ENCODE measurements at regions not wholly inside any gene's neighbourhood (a gene's known extent, or its start where the extent isn't known, plus 50 kb on each side); places are given as distances from the start of the nearest gene placed in this dataset.
"Not testable (repeated sequence)": the region's sequence is repeated elsewhere in the genome, so short reads cannot be mapped to it uniquely, and the experiment has no call there.

- no peaks in the 10 kb centered on the region for H3K4me1 ChIP-seq (ENCODE audit: control insufficient read depth, insufficient read depth, low read length)
- H2AK9ac ChIP-seq (replicated peaks; ENCODE audit: low read depth, low read length, poor library complexity): no peak overlapping the region
- H4K91ac ChIP-seq (ENCODE audit: insufficient read depth, low read depth, low read length): no peak overlapping the region
- no peak overlapping the region for H3K23ac ChIP-seq (ENCODE audit: low read depth, low read length)
- dilution Hi-C loops (cut with HindIII; ENCODE audit: low sequenced_read_pairs, unreplicated experiment): no loop called here
- TF ChIP-seq RCOR1 (IDR thresholded peaks at IDR 0.05; ENCODE audit: insufficient replicate concordance, low read length) (no peak), CEBPB (IDR thresholded peaks at IDR 0.05; ENCODE audit: low read depth, low read length) (no peak)
- TF ChIP-seq, protein P1, sequence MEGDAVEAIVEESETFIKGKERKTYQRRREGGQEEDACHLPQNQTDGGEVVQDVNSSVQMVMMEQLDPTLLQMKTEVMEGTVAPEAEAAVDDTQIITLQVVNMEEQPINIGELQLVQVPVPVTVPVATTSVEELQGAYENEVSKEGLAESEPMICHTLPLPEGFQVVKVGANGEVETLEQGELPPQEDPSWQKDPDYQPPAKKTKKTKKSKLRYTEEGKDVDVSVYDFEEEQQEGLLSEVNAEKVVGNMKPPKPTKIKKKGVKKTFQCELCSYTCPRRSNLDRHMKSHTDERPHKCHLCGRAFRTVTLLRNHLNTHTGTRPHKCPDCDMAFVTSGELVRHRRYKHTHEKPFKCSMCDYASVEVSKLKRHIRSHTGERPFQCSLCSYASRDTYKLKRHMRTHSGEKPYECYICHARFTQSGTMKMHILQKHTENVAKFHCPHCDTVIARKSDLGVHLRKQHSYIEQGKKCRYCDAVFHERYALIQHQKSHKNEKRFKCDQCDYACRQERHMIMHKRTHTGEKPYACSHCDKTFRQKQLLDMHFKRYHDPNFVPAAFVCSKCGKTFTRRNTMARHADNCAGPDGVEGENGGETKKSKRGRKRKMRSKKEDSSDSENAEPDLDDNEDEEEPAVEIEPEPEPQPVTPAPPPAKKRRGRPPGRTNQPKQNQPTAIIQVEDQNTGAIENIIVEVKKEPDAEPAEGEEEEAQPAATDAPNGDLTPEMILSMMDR (conservative IDR thresholded peaks at IDR 0.05; ENCODE audit: low read depth, low read length): no peak
- TF ChIP-seq, protein P2, sequence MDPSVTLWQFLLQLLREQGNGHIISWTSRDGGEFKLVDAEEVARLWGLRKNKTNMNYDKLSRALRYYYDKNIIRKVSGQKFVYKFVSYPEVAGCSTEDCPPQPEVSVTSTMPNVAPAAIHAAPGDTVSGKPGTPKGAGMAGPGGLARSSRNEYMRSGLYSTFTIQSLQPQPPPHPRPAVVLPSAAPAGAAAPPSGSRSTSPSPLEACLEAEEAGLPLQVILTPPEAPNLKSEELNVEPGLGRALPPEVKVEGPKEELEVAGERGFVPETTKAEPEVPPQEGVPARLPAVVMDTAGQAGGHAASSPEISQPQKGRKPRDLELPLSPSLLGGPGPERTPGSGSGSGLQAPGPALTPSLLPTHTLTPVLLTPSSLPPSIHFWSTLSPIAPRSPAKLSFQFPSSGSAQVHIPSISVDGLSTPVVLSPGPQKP (IDR thresholded peaks at IDR 0.05; ENCODE audit: borderline replicate concordance, low read depth, low read length): no peak
- no peaks in the 10 kb centered on the region; the same call in 1 of the 2 replicates for H3K27me3 ChIP-seq (ENCODE audit: control insufficient read depth, insufficient read depth, low read length)
- H3K56ac ChIP-seq (ENCODE audit: extremely low read depth, insufficient read depth, low read length): no peak overlapping the region
- H3K4ac ChIP-seq (ENCODE audit: low read depth, low read length): no peak overlapping the region
- in situ Hi-C loops (cut with MboI; ENCODE audit: low sequenced_read_pairs): no loop called here
- no peaks in the 10 kb centered on the region for H3K36me3 ChIP-seq (ENCODE audit: control insufficient read depth, insufficient read depth, low read length)
- no peaks in the 10 kb centered on the region for H4K20me1 ChIP-seq (ENCODE audit: insufficient read depth, low read length)
- POLR2A ChIA-PET (ENCODE audit: unreplicated experiment): no interaction called here
- H2BK20ac ChIP-seq (ENCODE audit: low read depth, low read length): no peak overlapping the region
- no peak overlapping the region for H2AFZ ChIP-seq (replicated peaks; ENCODE audit: low read length, poor library complexity)
- H3K4me2 ChIP-seq (ENCODE audit: low read depth, low read length): no peak overlapping the region
- H2AK5ac ChIP-seq (ENCODE audit: low read depth, low read length): no peak overlapping the region
- H4K8ac ChIP-seq (ENCODE audit: low read depth in 2 of 2, low read length in 2 of 2): no peak overlapping the region
- 90% methylated on average over 2 of the region's 10 CpGs; no CpG with 5 or more reads in 1 of the 2 experiments for WGBS, 2 experiments (ENCODE audit: extremely low coverage in 2 of 2, insufficient read length in 1 of 2)
- H2BK120ac ChIP-seq (ENCODE audit: low read depth, low read length): no peak overlapping the region
- ATAC-seq (ENCODE audit: low read depth) (no peak), DNase-seq (no peak)
- no peak overlapping the region for H2BK15ac ChIP-seq (ENCODE audit: low read depth, low read length)
- H3K14ac ChIP-seq (replicated peaks; ENCODE audit: low read depth, low read length): no peak overlapping the region
- no peaks in the 10 kb centered on the region for H3K9me1 ChIP-seq (ENCODE audit: insufficient read depth, low read length)
- H3K18ac ChIP-seq (ENCODE audit: low read depth, low read length): no peak overlapping the region
- intact Hi-C loops (cut with micrococcal nuclease): no loop called here
- H3K9me3 ChIP-seq (ENCODE audit: control insufficient read depth, insufficient read depth, low read length): no peaks in the 10 kb centered on the region
- no TSS peak for BruUV-seq (replicated peaks)
- no peaks in the 10 kb centered on the region for H3K79me1 ChIP-seq (ENCODE audit: low read depth in 1 of 2, low read length in 2 of 2)
- H2BK5ac ChIP-seq (ENCODE audit: low read depth, low read length, poor library complexity, severe bottlenecking): no peak overlapping the region
- no peak overlapping the region for H4K5ac ChIP-seq (ENCODE audit: low read depth, low read length)
- CTCF ChIA-PET: no interaction called here
- no peak overlapping the region for H3K27ac ChIP-seq (ENCODE audit: insufficient read depth, low read length)
- H3K9ac ChIP-seq (ENCODE audit: low read depth, low read length): no peak overlapping the region
- H3K4me3 ChIP-seq (ENCODE audit: insufficient read depth, low read depth, low read length): no peak overlapping the region
Observed at GRCh38 chr15:66968806-66969596, 96.4 kb upstream of the SMAD3 start.

DNA sequence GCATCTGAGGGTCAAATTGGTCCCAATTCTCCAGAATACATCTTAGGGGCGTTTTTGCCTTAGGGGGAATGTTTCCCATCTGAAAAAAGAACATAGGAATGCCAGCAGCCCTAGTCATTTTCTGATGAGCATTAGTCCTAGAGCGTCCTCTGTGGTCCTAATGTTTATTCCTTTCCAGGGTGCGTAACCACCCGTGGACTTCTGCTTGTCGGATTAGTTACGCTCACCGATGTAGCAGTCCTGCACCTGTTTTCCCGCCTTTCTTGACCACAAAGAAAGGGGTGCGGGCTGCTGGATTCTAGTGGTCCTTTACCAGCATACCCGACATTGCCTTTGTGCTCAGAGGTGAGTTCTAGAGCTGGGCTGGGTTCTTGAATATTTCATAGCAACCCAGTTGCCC, 91.3 kb upstream of the SMAD3 start:
- H4K8ac ChIP-seq (ENCODE audit: low read depth in 2 of 2, low read length in 2 of 2); in situ Hi-C loops (cut with MboI; ENCODE audit: low sequenced_read_pairs); H3K4me3 ChIP-seq (ENCODE audit: insufficient read depth, low read depth, low read length): not testable (repeated sequence)

More for the DNA sequence above, 91.3 kb upstream of the SMAD3 start:
- H2AK5ac ChIP-seq (ENCODE audit: low read depth, low read length); H2BK120ac ChIP-seq (ENCODE audit: low read depth, low read length); H3K4ac ChIP-seq (ENCODE audit: low read depth, low read length); H2BK15ac ChIP-seq (ENCODE audit: low read depth, low read length); H3K27ac ChIP-seq (ENCODE audit: insufficient read depth, low read length); CTCF ChIA-PET; H3K14ac ChIP-seq (replicated peaks; ENCODE audit: low read depth, low read length); H2AK9ac ChIP-seq (replicated peaks; ENCODE audit: low read depth, low read length, poor library complexity); H2AFZ ChIP-seq (replicated peaks; ENCODE audit: low read length, poor library complexity); H3K18ac ChIP-seq (ENCODE audit: low read depth, low read length); H3K23ac ChIP-seq (ENCODE audit: low read depth, low read length); H4K91ac ChIP-seq (ENCODE audit: insufficient read depth, low read depth, low read length); H2BK20ac ChIP-seq (ENCODE audit: low read depth, low read length); POLR2A ChIA-PET (ENCODE audit: unreplicated experiment); dilution Hi-C loops (cut with HindIII; ENCODE audit: low sequenced_read_pairs, unreplicated experiment); H2BK5ac ChIP-seq (ENCODE audit: low read depth, low read length, poor library complexity, severe bottlenecking); H3K9me3 ChIP-seq (ENCODE audit: control insufficient read depth, insufficient read depth, low read length); H4K20me1 ChIP-seq (ENCODE audit: insufficient read depth, low read length); BruUV-seq (replicated peaks); intact Hi-C loops (cut with micrococcal nuclease); H3K9me1 ChIP-seq (ENCODE audit: insufficient read depth, low read length); H3K79me1 ChIP-seq (ENCODE audit: low read depth in 1 of 2, low read length in 2 of 2); ATAC-seq (ENCODE audit: low read depth); H3K9ac ChIP-seq (ENCODE audit: low read depth, low read length); H3K36me3 ChIP-seq (ENCODE audit: control insufficient read depth, insufficient read depth, low read length); H3K4me1 ChIP-seq (ENCODE audit: control insufficient read depth, insufficient read depth, low read length); H3K56ac ChIP-seq (ENCODE audit: extremely low read depth, insufficient read depth, low read length); H3K4me2 ChIP-seq (ENCODE audit: low read depth, low read length); DNase-seq; H4K5ac ChIP-seq (ENCODE audit: low read depth, low read length): not testable (repeated sequence)
- peaks cover 21% of the 10 kb centered on the region for H3K27me3 ChIP-seq (ENCODE audit: control insufficient read depth, insufficient read depth, low read length)
- 89% methylated on average over 3 of the region's 10 CpGs; no CpG with 5 or more reads in 1 of the 2 experiments for WGBS, 2 experiments (ENCODE audit: extremely low coverage in 2 of 2, insufficient read length in 1 of 2)
